ENCODE measurements at regions not wholly inside any gene's neighbourhood (a gene's known extent, or its start where the extent isn't known, plus 50 kb on each side); places are given as distances from the start of the nearest gene placed in this dataset.

DNA sequence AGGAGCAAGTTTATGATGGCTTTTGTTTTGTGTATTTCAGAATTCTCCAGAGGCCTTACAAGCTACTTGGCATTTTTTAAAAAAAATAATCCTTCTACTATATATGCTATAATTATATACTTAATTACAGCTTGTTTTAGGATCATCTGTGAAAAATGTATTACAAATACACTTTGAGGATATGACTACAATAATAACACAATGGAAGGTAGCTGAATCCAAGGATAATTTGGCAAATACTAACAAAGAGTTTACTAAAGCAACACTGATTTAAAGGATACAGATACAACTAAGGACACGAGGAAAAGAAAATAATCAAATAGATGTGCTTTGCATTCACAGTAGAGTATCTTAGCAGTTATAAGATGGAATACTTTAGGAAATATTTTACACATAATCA, 381.9 kb upstream of the CITED2 start:
- H2AFZ ChIP-seq (ENCODE audit: low read depth, low read length) = no peak overlapping the region
- TF ChIP-seq, protein P1, sequence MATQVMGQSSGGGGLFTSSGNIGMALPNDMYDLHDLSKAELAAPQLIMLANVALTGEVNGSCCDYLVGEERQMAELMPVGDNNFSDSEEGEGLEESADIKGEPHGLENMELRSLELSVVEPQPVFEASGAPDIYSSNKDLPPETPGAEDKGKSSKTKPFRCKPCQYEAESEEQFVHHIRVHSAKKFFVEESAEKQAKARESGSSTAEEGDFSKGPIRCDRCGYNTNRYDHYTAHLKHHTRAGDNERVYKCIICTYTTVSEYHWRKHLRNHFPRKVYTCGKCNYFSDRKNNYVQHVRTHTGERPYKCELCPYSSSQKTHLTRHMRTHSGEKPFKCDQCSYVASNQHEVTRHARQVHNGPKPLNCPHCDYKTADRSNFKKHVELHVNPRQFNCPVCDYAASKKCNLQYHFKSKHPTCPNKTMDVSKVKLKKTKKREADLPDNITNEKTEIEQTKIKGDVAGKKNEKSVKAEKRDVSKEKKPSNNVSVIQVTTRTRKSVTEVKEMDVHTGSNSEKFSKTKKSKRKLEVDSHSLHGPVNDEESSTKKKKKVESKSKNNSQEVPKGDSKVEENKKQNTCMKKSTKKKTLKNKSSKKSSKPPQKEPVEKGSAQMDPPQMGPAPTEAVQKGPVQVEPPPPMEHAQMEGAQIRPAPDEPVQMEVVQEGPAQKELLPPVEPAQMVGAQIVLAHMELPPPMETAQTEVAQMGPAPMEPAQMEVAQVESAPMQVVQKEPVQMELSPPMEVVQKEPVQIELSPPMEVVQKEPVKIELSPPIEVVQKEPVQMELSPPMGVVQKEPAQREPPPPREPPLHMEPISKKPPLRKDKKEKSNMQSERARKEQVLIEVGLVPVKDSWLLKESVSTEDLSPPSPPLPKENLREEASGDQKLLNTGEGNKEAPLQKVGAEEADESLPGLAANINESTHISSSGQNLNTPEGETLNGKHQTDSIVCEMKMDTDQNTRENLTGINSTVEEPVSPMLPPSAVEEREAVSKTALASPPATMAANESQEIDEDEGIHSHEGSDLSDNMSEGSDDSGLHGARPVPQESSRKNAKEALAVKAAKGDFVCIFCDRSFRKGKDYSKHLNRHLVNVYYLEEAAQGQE (IDR thresholded peaks at IDR 0.05; ENCODE audit: borderline replicate concordance) = no peak
- TF ChIP-seq MXI1 (conservative IDR thresholded peaks at IDR 0.05; ENCODE audit: poor library complexity, severe bottlenecking) (no peak), TAF1 (IDR thresholded peaks at IDR 0.05; ENCODE audit: low read depth) (no peak), EP300 (conservative IDR thresholded peaks at IDR 0.05; ENCODE audit: poor library complexity, severe bottlenecking) (no peak), POLR2AphosphoS5 (IDR thresholded peaks at IDR 0.05) (no peak), SMC3 (conservative IDR thresholded peaks at IDR 0.05; ENCODE audit: poor library complexity) (no peak), EZH2 (IDR thresholded peaks at IDR 0.05; ENCODE audit: borderline replicate concordance, insufficient read depth, low read length, poor library complexity, severe bottlenecking) (no peak), RAD21 (conservative IDR thresholded peaks at IDR 0.05) (no peak)
- TF ChIP-seq, protein P2, sequence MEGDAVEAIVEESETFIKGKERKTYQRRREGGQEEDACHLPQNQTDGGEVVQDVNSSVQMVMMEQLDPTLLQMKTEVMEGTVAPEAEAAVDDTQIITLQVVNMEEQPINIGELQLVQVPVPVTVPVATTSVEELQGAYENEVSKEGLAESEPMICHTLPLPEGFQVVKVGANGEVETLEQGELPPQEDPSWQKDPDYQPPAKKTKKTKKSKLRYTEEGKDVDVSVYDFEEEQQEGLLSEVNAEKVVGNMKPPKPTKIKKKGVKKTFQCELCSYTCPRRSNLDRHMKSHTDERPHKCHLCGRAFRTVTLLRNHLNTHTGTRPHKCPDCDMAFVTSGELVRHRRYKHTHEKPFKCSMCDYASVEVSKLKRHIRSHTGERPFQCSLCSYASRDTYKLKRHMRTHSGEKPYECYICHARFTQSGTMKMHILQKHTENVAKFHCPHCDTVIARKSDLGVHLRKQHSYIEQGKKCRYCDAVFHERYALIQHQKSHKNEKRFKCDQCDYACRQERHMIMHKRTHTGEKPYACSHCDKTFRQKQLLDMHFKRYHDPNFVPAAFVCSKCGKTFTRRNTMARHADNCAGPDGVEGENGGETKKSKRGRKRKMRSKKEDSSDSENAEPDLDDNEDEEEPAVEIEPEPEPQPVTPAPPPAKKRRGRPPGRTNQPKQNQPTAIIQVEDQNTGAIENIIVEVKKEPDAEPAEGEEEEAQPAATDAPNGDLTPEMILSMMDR (IDR thresholded peaks at IDR 0.05; ENCODE audit: poor library complexity, severe bottlenecking) = no peak
- H3K36me3 ChIP-seq (ENCODE audit: insufficient read depth, low read length) = no peaks in the 10 kb centered on the region
- H4K20me1 ChIP-seq (ENCODE audit: insufficient read depth) = no peaks in the 10 kb centered on the region
- no peaks in the 10 kb centered on the region for H3K79me2 ChIP-seq (replicated peaks; ENCODE audit: insufficient read depth, low read length)
- no peaks in the 10 kb centered on the region for H3K9me3 ChIP-seq (ENCODE audit: low read length)
- no peaks in the 10 kb centered on the region for H3F3A ChIP-seq (ENCODE audit: insufficient read depth, low read length, poor library complexity, severe bottlenecking)
- H3K27me3 ChIP-seq (ENCODE audit: insufficient read depth, low read depth, low read length) = no peaks in the 10 kb centered on the region
- H3K4me3 ChIP-seq (ENCODE audit: low read length) = no peak overlapping the region
- no peak overlapping the region for H3K27ac ChIP-seq (ENCODE audit: low read length)
- H3K9ac ChIP-seq (ENCODE audit: low read length) = no peak overlapping the region
- no peaks in the 10 kb centered on the region for H3K9me2 ChIP-seq (ENCODE audit: insufficient read depth, low read length)
- no peak overlapping the region for H3K4me2 ChIP-seq (ENCODE audit: low read length)

DNA sequence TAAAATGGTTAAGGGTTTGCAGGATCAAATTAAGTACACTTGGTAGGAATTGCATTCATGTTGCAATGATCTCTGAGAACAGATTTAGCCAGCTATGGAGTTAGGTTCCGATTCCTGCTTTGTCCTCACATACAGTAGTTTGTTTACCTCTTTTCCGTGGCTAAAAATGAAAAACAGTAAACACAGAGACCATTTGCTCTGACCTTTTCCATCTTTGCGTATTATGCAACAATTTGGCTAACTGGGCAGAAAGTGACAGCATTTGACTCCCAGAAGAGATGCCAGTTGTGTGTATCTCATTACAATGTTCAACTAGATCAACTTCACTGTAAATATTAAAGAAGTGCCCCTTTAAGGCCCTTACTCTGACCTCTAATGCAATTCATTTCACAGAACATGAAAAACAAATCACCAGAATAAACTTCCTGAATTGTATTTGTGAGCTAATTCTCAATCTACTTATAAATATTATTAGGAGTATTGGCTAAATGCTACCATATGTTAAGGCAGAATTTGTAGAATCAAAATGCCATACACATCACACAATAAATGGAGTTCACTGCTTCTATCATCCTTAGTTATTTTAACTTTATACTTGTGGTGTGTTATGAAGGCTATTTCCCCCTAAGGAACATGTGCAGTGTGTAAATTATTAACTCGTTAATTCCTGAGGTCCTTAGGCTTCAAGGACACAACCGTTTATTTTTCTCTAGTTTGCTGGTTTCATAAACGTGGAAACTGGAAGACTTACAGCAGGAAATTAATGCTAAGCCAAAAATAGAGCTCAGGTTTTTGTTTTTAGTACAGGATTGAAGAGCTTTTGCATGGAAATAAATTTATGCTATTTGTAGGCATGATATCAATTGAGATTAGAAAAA, 380.7 kb upstream of the CITED2 start:
- no peaks in the 10 kb centered on the region for H4K20me1 ChIP-seq (ENCODE audit: insufficient read depth)
- no peak overlapping the region for H3K4me3 ChIP-seq (ENCODE audit: low read length)
- H3K9me2 ChIP-seq (ENCODE audit: insufficient read depth, low read length) = no peaks in the 10 kb centered on the region
- H3K9ac ChIP-seq (ENCODE audit: low read length) = no peak overlapping the region
- no peaks in the 10 kb centered on the region for H3K27me3 ChIP-seq (ENCODE audit: insufficient read depth, low read depth, low read length)
- H2AFZ ChIP-seq (ENCODE audit: low read depth, low read length) = no peak overlapping the region
- H3F3A ChIP-seq (ENCODE audit: insufficient read depth, low read length, poor library complexity, severe bottlenecking) = no peaks in the 10 kb centered on the region
- H3K36me3 ChIP-seq (ENCODE audit: insufficient read depth, low read length) = no peaks in the 10 kb centered on the region
- no peaks in the 10 kb centered on the region for H3K9me3 ChIP-seq (ENCODE audit: low read length)
- no peak overlapping the region for H3K27ac ChIP-seq (ENCODE audit: low read length)
- no peak overlapping the region for H3K4me2 ChIP-seq (ENCODE audit: low read length)
- H3K79me2 ChIP-seq (replicated peaks; ENCODE audit: insufficient read depth, low read length) = no peaks in the 10 kb centered on the region
- TF ChIP-seq EZH2 (IDR thresholded peaks at IDR 0.05; ENCODE audit: borderline replicate concordance, insufficient read depth, low read length, poor library complexity, severe bottlenecking) (no peak), SMC3 (conservative IDR thresholded peaks at IDR 0.05; ENCODE audit: poor library complexity) (no peak), MXI1 (conservative IDR thresholded peaks at IDR 0.05; ENCODE audit: poor library complexity, severe bottlenecking) (no peak), TAF1 (IDR thresholded peaks at IDR 0.05; ENCODE audit: low read depth) (no peak), EP300 (conservative IDR thresholded peaks at IDR 0.05; ENCODE audit: poor library complexity, severe bottlenecking) (no peak), POLR2AphosphoS5 (IDR thresholded peaks at IDR 0.05) (no peak), RAD21 (conservative IDR thresholded peaks at IDR 0.05) (no peak)
- TF ChIP-seq, protein P1 (IDR thresholded peaks at IDR 0.05; ENCODE audit: borderline replicate concordance) = no peak
- TF ChIP-seq, protein P2 (IDR thresholded peaks at IDR 0.05; ENCODE audit: poor library complexity, severe bottlenecking) = no peak

All from neural cell (in vitro differentiated cells).